ENCODE measurements at regions not wholly inside any gene's neighbourhood (a gene's known extent, or its start where the extent isn't known, plus 50 kb on each side); places are given as distances from the start of the nearest gene placed in this dataset.

- TF ChIP-seq CTCF (conservative IDR thresholded peaks at IDR 0.05; ENCODE audit: low read length) (no peak), EZH2phosphoT487 (IDR thresholded peaks at IDR 0.05; ENCODE audit: borderline replicate concordance, low read depth, low read length) (no peak)
Measured at GRCh38 chr12:65666876-65667275, 157.4 kb upstream of the HMGA2 start.

All from OCI-LY7 (cell line).